ENCODE measurements at regions not wholly inside any gene's neighbourhood (a gene's known extent, or its start where the extent isn't known, plus 50 kb on each side); places are given as distances from the start of the nearest gene placed in this dataset.

DNA sequence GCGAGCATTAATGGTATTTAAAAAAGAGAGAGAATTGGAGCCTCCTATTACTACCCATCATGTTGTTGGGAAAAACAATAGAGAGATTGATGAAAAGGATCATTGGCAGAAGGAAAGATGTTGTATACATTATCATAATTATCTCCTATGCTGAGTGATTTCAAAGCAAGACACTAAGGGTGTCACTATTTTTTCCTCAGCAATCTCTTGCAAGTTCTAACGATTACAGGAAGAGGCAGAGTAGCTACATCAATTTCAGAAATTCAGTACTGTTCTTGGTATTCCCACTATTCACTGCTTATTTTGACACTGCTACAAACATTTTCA, 891.2 kb downstream of the C6orf118 start:
- TF ChIP-seq EP300 (IDR thresholded peaks at IDR 0.05) = no peak
- TF ChIP-seq POLR2A (IDR thresholded peaks at IDR 0.05) = no peak
- TF ChIP-seq, protein P1, sequence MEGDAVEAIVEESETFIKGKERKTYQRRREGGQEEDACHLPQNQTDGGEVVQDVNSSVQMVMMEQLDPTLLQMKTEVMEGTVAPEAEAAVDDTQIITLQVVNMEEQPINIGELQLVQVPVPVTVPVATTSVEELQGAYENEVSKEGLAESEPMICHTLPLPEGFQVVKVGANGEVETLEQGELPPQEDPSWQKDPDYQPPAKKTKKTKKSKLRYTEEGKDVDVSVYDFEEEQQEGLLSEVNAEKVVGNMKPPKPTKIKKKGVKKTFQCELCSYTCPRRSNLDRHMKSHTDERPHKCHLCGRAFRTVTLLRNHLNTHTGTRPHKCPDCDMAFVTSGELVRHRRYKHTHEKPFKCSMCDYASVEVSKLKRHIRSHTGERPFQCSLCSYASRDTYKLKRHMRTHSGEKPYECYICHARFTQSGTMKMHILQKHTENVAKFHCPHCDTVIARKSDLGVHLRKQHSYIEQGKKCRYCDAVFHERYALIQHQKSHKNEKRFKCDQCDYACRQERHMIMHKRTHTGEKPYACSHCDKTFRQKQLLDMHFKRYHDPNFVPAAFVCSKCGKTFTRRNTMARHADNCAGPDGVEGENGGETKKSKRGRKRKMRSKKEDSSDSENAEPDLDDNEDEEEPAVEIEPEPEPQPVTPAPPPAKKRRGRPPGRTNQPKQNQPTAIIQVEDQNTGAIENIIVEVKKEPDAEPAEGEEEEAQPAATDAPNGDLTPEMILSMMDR (IDR thresholded peaks at IDR 0.05) = no peak
- Histone ChIP-seq H3K4me3 (no peak overlapping the region), H3K36me3 (no peaks in the 10 kb centered on the region), H3K27ac (no peak overlapping the region), H3K9me3 (peaks cover 0 to 20% (median 0%) of the 10 kb centered on the region in 4 donors), H3K4me1 (peaks cover 0 to 13% (median 3%) of the 10 kb centered on the region in 4 donors), H3K27me3 (no peaks in the 10 kb centered on the region)
- WGBS, 2 donors = 59 to 60% methylated on average over 2 of the region's 2 CpGs
- DNase-seq (ENCODE audit: low spot score in 2 of 2) = no peak

DNA sequence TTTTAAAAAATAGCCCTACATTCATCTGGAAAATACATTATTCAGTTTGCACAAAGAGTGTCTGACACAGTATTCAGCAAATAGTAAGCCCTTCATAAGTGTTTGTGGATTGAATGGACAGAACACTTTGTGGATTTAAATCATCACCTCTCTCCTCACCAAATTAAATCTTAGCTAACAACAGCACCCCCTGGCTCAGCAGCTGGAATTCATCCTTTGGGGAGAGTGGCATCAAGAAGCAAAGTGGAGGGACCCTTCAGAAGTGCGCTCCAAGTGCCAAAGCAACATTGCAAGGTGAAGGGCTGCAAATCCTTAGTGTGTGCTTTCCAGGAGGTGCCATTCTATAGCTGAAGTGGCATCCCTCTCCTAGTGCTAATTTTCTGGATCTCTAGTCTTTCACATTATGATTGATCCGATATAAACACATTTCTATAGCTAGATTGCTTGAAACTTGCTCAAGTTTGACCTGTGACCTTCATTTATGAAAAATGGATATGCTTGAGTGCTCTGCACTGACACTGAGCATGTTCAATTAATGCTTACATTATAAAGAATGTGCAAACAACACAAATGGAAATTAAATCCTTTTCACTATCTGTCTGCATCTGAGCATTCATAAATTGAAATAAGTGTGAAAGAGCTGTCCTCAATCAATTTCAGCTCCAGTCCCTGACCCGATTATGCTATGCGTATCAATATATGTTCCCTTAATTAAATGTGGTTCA, 891.7 kb downstream of the C6orf118 start:
- 91 to 94% methylated on average over 4 of the region's 4 CpGs for WGBS, 2 donors

DNA sequence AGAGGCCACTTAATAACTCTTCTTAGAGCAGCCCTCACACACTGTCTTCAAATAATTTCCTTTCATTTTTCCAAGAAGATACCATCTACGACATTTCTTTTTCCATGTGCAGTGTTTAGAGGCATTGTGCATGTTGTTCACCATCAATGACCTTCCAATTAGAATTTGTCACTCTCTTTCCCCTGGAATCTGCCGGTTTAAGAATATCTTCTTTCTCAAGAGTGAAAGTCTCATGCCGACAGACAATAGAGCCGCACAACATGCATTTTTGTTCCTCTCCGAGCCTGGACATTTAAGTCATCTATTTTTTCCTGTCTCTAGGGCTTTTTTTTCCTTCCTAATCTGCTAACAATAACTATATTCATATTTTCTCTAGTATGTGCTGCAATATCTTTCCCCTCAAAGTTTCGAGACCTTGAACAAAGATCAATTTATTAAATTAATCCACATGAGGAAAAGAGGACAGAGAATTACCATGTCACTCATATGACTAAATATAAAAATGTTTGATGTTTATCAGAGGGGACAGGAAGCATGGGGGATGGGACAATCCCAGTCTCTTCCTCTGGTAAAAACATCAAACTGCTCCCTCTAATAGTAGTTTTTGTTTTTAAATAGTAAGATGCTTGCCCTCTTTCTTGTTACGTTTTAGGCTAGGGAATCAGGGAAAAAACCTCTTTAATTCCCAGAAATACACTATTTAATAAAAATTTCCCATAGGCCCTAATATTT, 893.4 kb downstream of the C6orf118 start:
- H3K4me3 ChIP-seq = peak overlapping the region in 2 of 4 donors; percentile 18 to 27
- peak overlapping the region in 3 of 4 donors; percentile 30 to 75 (median 74) for H3K27ac ChIP-seq
- H3K36me3 ChIP-seq = no peaks in the 10 kb centered on the region
- WGBS, 2 donors = 27 to 37% methylated on average over 7 of the region's 7 CpGs
- no peaks in the 10 kb centered on the region for H3K27me3 ChIP-seq
- no peaks in the 10 kb centered on the region for H3K9me3 ChIP-seq
- TF ChIP-seq, protein P1 (IDR thresholded peaks at IDR 0.05) = no peak
- TF ChIP-seq EP300 (IDR thresholded peaks at IDR 0.05) (no peak), POLR2A (IDR thresholded peaks at IDR 0.05) (no peak)
- DNase-seq (ENCODE audit: low spot score in 2 of 2) = no peak
- H3K4me1 ChIP-seq = peaks cover 0 to 13% (median 3%) of the 10 kb centered on the region in 4 donors

More for the DNA sequence above, 891.7 kb downstream of the C6orf118 start:
- Histone ChIP-seq H3K36me3 (no peaks in the 10 kb centered on the region), H3K4me3 (no peak overlapping the region), H3K9me3 (peaks cover 0 to 15% (median 0%) of the 10 kb centered on the region in 4 donors), H3K4me1 (peaks cover 0 to 13% (median 3%) of the 10 kb centered on the region in 4 donors), H3K27ac (no peak overlapping the region), H3K27me3 (no peaks in the 10 kb centered on the region)
- no peak for TF ChIP-seq EP300 (IDR thresholded peaks at IDR 0.05)
- TF ChIP-seq, protein P1 (IDR thresholded peaks at IDR 0.05) = no peak
- no peak for DNase-seq (ENCODE audit: low spot score in 2 of 2)

DNA sequence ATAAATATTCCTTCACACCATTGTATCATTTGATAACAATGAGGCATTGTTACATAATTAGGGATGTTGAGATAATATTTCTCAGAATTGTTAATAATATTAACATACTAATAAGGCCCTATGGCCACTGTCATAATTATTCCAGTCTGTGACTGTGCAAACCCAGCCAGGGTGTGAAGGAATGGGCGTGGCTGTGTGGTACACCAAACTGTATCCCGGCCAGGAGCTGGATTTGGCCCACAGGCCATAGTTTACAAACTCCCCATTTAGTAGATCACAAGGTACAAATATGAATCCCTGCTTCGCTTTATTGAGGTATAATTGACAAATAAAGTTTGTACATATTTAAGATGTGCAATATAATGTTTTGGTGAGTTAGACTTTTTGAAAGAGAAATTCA, 894.7 kb downstream of the C6orf118 start:
- 84 to 88% methylated on average over 3 of the region's 3 CpGs for WGBS, 2 donors
- TF ChIP-seq EP300 (IDR thresholded peaks at IDR 0.05) = no peak

DNA sequence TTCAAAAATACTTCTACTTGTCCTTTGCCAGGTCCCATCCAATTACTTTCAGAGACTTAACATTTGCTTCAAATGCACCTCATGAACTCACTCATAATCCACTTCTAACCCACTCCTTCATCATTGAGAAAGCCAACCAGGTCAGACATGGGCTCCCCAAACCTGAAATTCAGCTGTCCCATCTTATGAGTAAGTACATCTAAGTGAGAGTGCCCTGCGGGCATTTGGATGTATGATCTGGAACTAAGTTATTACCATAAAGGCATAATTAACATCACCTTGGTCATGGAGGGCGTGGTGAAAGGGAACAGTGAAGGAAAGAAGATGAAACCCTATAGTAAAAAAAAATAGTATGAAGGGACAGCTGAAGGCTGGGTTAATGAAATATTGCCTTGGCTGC, 896.8 kb downstream of the C6orf118 start:
- Histone ChIP-seq H3K4me3 (no peak overlapping the region), H3K4me1 (peaks cover 0 to 29% (median 8%) of the 10 kb centered on the region in 4 donors), H3K9me3 (no peaks in the 10 kb centered on the region), H3K27ac (no peak overlapping the region), H3K36me3 (no peaks in the 10 kb centered on the region), H3K27me3 (no peaks in the 10 kb centered on the region)
- no peak for TF ChIP-seq POLR2A (IDR thresholded peaks at IDR 0.05)
- TF ChIP-seq EP300 (IDR thresholded peaks at IDR 0.05) = no peak
- TF ChIP-seq, protein P1 (IDR thresholded peaks at IDR 0.05) = no peak
- no peak for DNase-seq (ENCODE audit: low spot score in 2 of 2)
- WGBS, 2 donors = 46 to 98% methylated on average over 2 of the region's 2 CpGs

More for the DNA sequence above, 894.7 kb downstream of the C6orf118 start:
- peaks cover 0 to 19% (median 5%) of the 10 kb centered on the region in 4 donors for H3K4me1 ChIP-seq
- H3K27ac ChIP-seq = no peak overlapping the region
- H3K36me3 ChIP-seq = no peaks in the 10 kb centered on the region
- DNase-seq (ENCODE audit: low spot score in 2 of 2) = no peak
- H3K4me3 ChIP-seq = no peak overlapping the region
- no peaks in the 10 kb centered on the region for H3K27me3 ChIP-seq
- no peaks in the 10 kb centered on the region for H3K9me3 ChIP-seq

Data from tibial nerve (tissue), 4 donors.